HCT116 (cell line): ENCODE measurements at regions not wholly inside any gene's neighbourhood (a gene's known extent, or its start where the extent isn't known, plus 50 kb on each side); places are given as distances from the start of the nearest gene placed in this dataset.

Source experiments
- ATAC-seq: fragments of 200-7000 bp; cut with Tn5 transposase; 2 replicates; pipeline ENCODE4 v1.9.1; 2020; ENCODE audit warnings: mild to moderate bottlenecking, moderate library complexity
- BruUV-seq: library from RNA; stranded (reverse); fragments of 400-500 nt; replicated peaks from 2 replicates; lab custom pipeline; 2021; lab: Mats Ljungman, UMichigan
- CTCF ChIA-PET: fragments of 300-600 bp; sonication (Branson Sonifier 250); formaldehyde crosslinking; loops from one replicate; lab custom pipeline; 2021; ENCODE audit warnings: antibody characterized with exemption; lab: Charles Lee
- POLR2A ChIA-PET: fragments of 300-600, 350-600 bp; sonication (Branson Sonifier 250); formaldehyde crosslinking; loops from one replicate; lab custom pipeline; 2021; ENCODE audit warnings: antibody characterized with exemption; lab: Charles Lee
- RAD21 ChIA-PET, 2 experiments: fragments of 300-600 bp; sonication (Branson Sonifier 250); formaldehyde crosslinking; loops; one replicate each; lab custom pipeline; 2023; ENCODE audit warnings: low total read pairs in 2 of 2; ENCODE audit not compliant: uncharacterized antibody in 2 of 2, unreplicated experiment in 2 of 2, low non-redundant PET in 1 of 2; lab: Charles Lee
- DNase-seq: peaks from one replicate; pipeline ENCODE4 v3.0.0-alpha.2; 2010; ENCODE audit warnings: low read depth, low spot score
- H2AFZ ChIP-seq: fragments of 200-600 bp; shearing (Covaris generic), sonication (generic); 2 replicates; pipeline ENCODE4 v1.6.1; 2017; ENCODE audit warnings: low read depth, mixed run types, mixed read lengths, antibody characterized with exemption, low read length; ENCODE audit not compliant: poor library complexity, severe bottlenecking
- H3K27ac ChIP-seq: 2 replicates; pipeline ENCODE4 v1.5.1; 2012; ENCODE audit warnings: low read depth, low read length
- H3K27me3 ChIP-seq: fragments of 200-600 bp; sonication (generic); 2 replicates; pipeline ENCODE4 v1.6.1; 2016; ENCODE audit warnings: mixed run types, low read length, mixed read lengths; ENCODE audit not compliant: insufficient read depth
- H3K36me3 ChIP-seq, 2 experiments: fragments of 200-500 bp in 1 of 2; fragments of 200-600 bp in 1 of 2; sonication (Bioruptor generic) in 1 of 2; sonication (generic) in 1 of 2; 2 replicates each; pipeline versions ENCODE4 v1.5.1 to v1.6.1; 2014 to 2016; ENCODE audit warnings: low read length in 2 of 2, inconsistent platforms in 1 of 2, mixed read lengths in 1 of 2, mixed run types in 1 of 2; ENCODE audit not compliant: insufficient read depth in 2 of 2, control insufficient read depth in 1 of 2
- H3K4me1 ChIP-seq, 2 experiments: fragments of 200-600 bp in 1 of 2; sonication (generic) in 1 of 2; 2 replicates each; pipeline versions ENCODE4 v1.5.1 to v1.6.1; 2012 to 2017; ENCODE audit warnings: low read length in 2 of 2, inconsistent platforms in 1 of 2, mild to moderate bottlenecking in 1 of 2, mixed read lengths in 1 of 2, mixed run types in 1 of 2, moderate library complexity in 1 of 2; ENCODE audit not compliant: insufficient read depth in 2 of 2, control insufficient read depth in 1 of 2
- H3K4me2 ChIP-seq: fragments of 200-600 bp; sonication (generic); 2 replicates; pipeline ENCODE4 v1.6.1; 2017; ENCODE audit warnings: mixed run types, low read length, mixed read lengths
- H3K4me3 ChIP-seq, 2 experiments: fragments of 200-600 bp in 1 of 2; sonication (generic) in 1 of 2; replicated peaks in 1 of 2; 2 replicates each; pipeline ENCODE4 v1.5.1; 2011 to 2016; ENCODE audit warnings: low read length in 2 of 2, control low read depth in 1 of 2, low read depth in 1 of 2, mild to moderate bottlenecking in 1 of 2, mixed read lengths in 1 of 2, mixed run types in 1 of 2
- H3K79me2 ChIP-seq: fragments of 200-600 bp; sonication (generic); 2 replicates; pipeline ENCODE4 v1.6.1; 2017; ENCODE audit warnings: mild to moderate bottlenecking, mixed run types, low read length, moderate library complexity, mixed read lengths; ENCODE audit not compliant: insufficient read depth
- H3K9ac ChIP-seq: fragments of 200-600 bp; sonication (generic); 2 replicates; pipeline ENCODE4 v1.6.1; 2016; ENCODE audit warnings: low read length, mixed read lengths
- H3K9me2 ChIP-seq: fragments of 200-600 bp; sonication (generic), shearing (Covaris generic); 2 replicates; pipeline ENCODE4 v1.6.1; 2017; ENCODE audit warnings: mixed run types, mild to moderate bottlenecking, moderate library complexity; ENCODE audit not compliant: insufficient read depth
- H3K9me3 ChIP-seq, 2 experiments: fragments of 200-500 bp in 1 of 2; fragments of 200-600 bp in 1 of 2; sonication (Bioruptor generic) in 1 of 2; sonication (generic) in 1 of 2; 2 replicates each; pipeline ENCODE4 v1.6.1; 2014 to 2017; ENCODE audit warnings: low read length in 2 of 2, mixed read lengths in 2 of 2, inconsistent platforms in 1 of 2, low read depth in 1 of 2, mild to moderate bottlenecking in 1 of 2, mixed run types in 1 of 2, moderate library complexity in 1 of 2; ENCODE audit not compliant: control insufficient read depth in 1 of 2, insufficient read depth in 1 of 2
- H4K20me1 ChIP-seq: fragments of 200-600 bp; sonication (generic), shearing (Covaris generic); 2 replicates; pipeline ENCODE4 v1.6.1; 2017; ENCODE audit warnings: mixed run types, mild to moderate bottlenecking, moderate library complexity; ENCODE audit not compliant: insufficient read depth
- CTCF ChIP-seq, 3 experiments: fragments of 200-600 bp in 1 of 3; sonication (generic) in 1 of 3; IDR thresholded peaks in 2 of 3; conservative IDR thresholded peaks in 1 of 3; 2 replicates each; pipeline ENCODE4 v1.5.1; 2012 to 2017; ENCODE audit warnings: low read depth in 2 of 3, low read length in 2 of 3, antibody characterized with exemption in 1 of 3, borderline replicate concordance in 1 of 3, control low read depth in 1 of 3, mild to moderate bottlenecking in 1 of 3, mixed read lengths in 1 of 3, mixed run types in 1 of 3, moderate library complexity in 1 of 3; ENCODE audit not compliant: insufficient read depth in 1 of 3
- EZH2phosphoT487 ChIP-seq: fragments of 200-600 bp; IDR thresholded peaks from 2 replicates; pipeline ENCODE4 v1.6.1; 2018; ENCODE audit warnings: antibody characterized with exemption, borderline replicate concordance
- JUND ChIP-seq: IDR thresholded peaks from 2 replicates; pipeline ENCODE4 v1.6.1; 2012
- POLR2AphosphoS5 ChIP-seq: IDR thresholded peaks from 2 replicates; pipeline ENCODE4 v1.6.1; 2011; ENCODE audit warnings: mild to moderate bottlenecking, low read depth, low read length, moderate library complexity
- RAD21 ChIP-seq: IDR thresholded peaks from 2 replicates; pipeline ENCODE4 v1.6.1; 2012; ENCODE audit warnings: low read depth, mild to moderate bottlenecking
- SIN3A ChIP-seq: IDR thresholded peaks from 2 replicates; pipeline ENCODE4 v1.6.1; 2012; ENCODE audit warnings: low read depth
- YY1 ChIP-seq: IDR thresholded peaks from 2 replicates; pipeline ENCODE4 v1.6.1; 2011; ENCODE audit warnings: low read length, low read depth, moderate library complexity, mild to moderate bottlenecking; ENCODE audit not compliant: insufficient replicate concordance; ENCODE audit errors: extremely low read depth
- ZNF274 ChIP-seq: fragments of 200-500 bp; sonication (Bioruptor generic); IDR thresholded peaks from 2 replicates; pipeline ENCODE4 v1.6.1; 2014; ENCODE audit warnings: mild to moderate bottlenecking, low read depth, low read length, inconsistent platforms
- intact Hi-C: fragments of 100-400 bp; cut with micrococcal nuclease; formaldehyde crosslinking; loops from 2 replicates; pipeline ENCODE4 v1.10.0; 2022
- TF ChIP-seq, protein P1 (sequence below): IDR thresholded peaks from 2 replicates; pipeline ENCODE4 v1.6.1; 2012; ENCODE audit warnings: low read depth

DNA sequence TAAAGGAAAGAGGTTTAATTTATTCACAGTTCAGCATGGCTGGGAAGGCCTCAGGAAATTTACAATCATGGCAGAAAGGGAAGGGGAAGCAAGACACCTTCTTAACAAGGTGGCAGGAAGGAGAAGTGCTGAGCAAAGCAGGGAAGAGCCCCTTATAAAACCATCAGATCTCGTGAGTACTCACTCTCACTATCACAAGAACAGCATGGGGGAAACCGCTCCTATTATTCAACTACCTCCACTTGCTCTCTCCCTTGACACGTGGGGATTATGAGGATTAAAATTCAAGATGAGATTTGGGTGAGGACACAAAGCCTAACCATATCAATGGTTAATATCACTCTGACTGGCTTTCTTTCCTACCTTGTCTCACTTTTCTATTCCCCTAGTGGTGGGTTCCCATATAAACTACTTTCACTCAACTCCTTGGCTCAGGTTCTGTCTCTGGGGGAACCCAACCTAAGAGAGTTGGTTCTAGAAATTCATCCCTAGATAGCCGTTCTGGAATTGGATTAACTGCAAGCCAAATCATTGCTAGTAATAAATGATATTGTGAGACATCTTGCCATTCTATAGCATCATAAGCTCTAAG, 749.8 kb upstream of the GRAMD2B start:
- Histone ChIP-seq H3K9ac (no peak overlapping the region), H2AFZ (no peak overlapping the region), H3K4me1 (no peaks in the 10 kb centered on the region), H4K20me1 (no peaks in the 10 kb centered on the region), H3K27me3 (no peaks in the 10 kb centered on the region), H3K9me2 (peaks cover 3% of the 10 kb centered on the region; the same call in 1 of the 2 replicates), H3K27ac (no peak overlapping the region), H3K36me3 (no peaks in the 10 kb centered on the region), H3K9me3 (no peaks in the 10 kb centered on the region), H3K4me2 (no peak overlapping the region), H3K4me3 (no peak overlapping the region), H3K79me2 (no peaks in the 10 kb centered on the region)
- no peak for DNase-seq
- ATAC-seq, result peak; percentile 46; the same call in 1 of the 2 replicates
- intact Hi-C loops, result no loop called here
- RAD21 ChIA-PET, result no interaction called here
- TF ChIP-seq YY1 (no peak), CTCF (IDR thresholded peaks at IDR 0.05 in 2 of 3, conservative IDR thresholded peaks at IDR 0.05 in 1 of 3; ENCODE audit: borderline replicate concordance in 1 of 3, insufficient read depth in 1 of 3, low read depth in 2 of 3, low read length in 2 of 3) (peak in 2 of 3 experiments; percentile 25 to 27; a peak in 3 of 6 replicates)
- POLR2A ChIA-PET, result no interaction called here
- no TSS peak for BruUV-seq
- CTCF ChIA-PET, result no interaction called here

- Histone ChIP-seq H3K36me3 (no peaks in the 10 kb centered on the region), H3K79me2 (no peaks in the 10 kb centered on the region), H2AFZ (no peak overlapping the region), H3K4me2 (no peak overlapping the region), H3K9ac (no peak overlapping the region), H3K9me3 (no peaks in the 10 kb centered on the region), H3K27me3 (no peaks in the 10 kb centered on the region), H3K9me2 (no peaks in the 10 kb centered on the region), H3K4me1 (no peaks in the 10 kb centered on the region; a peak in 1 of 4 replicates), H4K20me1 (no peaks in the 10 kb centered on the region), H3K4me3 (no peak overlapping the region), H3K27ac (no peak overlapping the region)
- no TSS peak for BruUV-seq
- ATAC-seq, result no peak
- CTCF ChIA-PET, result no interaction called here
- intact Hi-C loops, result no loop called here
- RAD21 ChIA-PET, result no interaction called here
- no peak for TF ChIP-seq RAD21
- TF ChIP-seq JUND, result no peak
- no peak for TF ChIP-seq SIN3A
- TF ChIP-seq, protein P1, sequence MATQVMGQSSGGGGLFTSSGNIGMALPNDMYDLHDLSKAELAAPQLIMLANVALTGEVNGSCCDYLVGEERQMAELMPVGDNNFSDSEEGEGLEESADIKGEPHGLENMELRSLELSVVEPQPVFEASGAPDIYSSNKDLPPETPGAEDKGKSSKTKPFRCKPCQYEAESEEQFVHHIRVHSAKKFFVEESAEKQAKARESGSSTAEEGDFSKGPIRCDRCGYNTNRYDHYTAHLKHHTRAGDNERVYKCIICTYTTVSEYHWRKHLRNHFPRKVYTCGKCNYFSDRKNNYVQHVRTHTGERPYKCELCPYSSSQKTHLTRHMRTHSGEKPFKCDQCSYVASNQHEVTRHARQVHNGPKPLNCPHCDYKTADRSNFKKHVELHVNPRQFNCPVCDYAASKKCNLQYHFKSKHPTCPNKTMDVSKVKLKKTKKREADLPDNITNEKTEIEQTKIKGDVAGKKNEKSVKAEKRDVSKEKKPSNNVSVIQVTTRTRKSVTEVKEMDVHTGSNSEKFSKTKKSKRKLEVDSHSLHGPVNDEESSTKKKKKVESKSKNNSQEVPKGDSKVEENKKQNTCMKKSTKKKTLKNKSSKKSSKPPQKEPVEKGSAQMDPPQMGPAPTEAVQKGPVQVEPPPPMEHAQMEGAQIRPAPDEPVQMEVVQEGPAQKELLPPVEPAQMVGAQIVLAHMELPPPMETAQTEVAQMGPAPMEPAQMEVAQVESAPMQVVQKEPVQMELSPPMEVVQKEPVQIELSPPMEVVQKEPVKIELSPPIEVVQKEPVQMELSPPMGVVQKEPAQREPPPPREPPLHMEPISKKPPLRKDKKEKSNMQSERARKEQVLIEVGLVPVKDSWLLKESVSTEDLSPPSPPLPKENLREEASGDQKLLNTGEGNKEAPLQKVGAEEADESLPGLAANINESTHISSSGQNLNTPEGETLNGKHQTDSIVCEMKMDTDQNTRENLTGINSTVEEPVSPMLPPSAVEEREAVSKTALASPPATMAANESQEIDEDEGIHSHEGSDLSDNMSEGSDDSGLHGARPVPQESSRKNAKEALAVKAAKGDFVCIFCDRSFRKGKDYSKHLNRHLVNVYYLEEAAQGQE, result no peak
- TF ChIP-seq EZH2phosphoT487, result no peak
- TF ChIP-seq POLR2AphosphoS5, result no peak
- no peak for TF ChIP-seq ZNF274
- DNase-seq, result no peak
- POLR2A ChIA-PET, result no interaction called here
These were observed 743.7 kb upstream of the GRAMD2B start for GRCh38 chr5:125679522-125679921.
